Transverse colon (tissue), 4 donors: ENCODE measurements at regions not wholly inside any gene's neighbourhood (a gene's known extent, or its start where the extent isn't known, plus 50 kb on each side); places are given as distances from the start of the nearest gene placed in this dataset.

Experiments used
- CTCF ChIP-seq, 5 experiments: fragments of 200-600 bp in 3 of 5; fragments of 450-650 bp in 2 of 5; sonication (generic) in 3 of 5; IDR thresholded peaks; 1 replicate in 2 of 5; 2 replicates in 3 of 5; pipeline ENCODE4 v1.5.1; 2016 to 2017; ENCODE audit warnings: antibody characterized with exemption in 5 of 5, inconsistent platforms in 3 of 5, mild to moderate bottlenecking in 2 of 5, moderate library complexity in 1 of 5
- POLR2AphosphoS5 ChIP-seq, 3 donors: sonication (generic); formaldehyde crosslinking; IDR thresholded peaks; one replicate each; pipeline ENCODE4 v1.6.1; 2016; ENCODE audit warnings: antibody characterized with exemption in 3 of 3

GRCh38 chr4:123840197-123840596 lies 443.6 kb downstream of the SPRY1 start:
- TF ChIP-seq CTCF (IDR thresholded peaks at IDR 0.05) = no peak
- TF ChIP-seq POLR2AphosphoS5 (IDR thresholded peaks at IDR 0.05) = no peak
